Choroid plexus epithelial cell (primary cell): ENCODE measurements at regions not wholly inside any gene's neighbourhood (a gene's known extent, or its start where the extent isn't known, plus 50 kb on each side); places are given as distances from the start of the nearest gene placed in this dataset.

Experiments used
- DNase-seq: peaks from one replicate; pipeline ENCODE4 v3.0.0-alpha.2; 2010; ENCODE audit warnings: low read depth
- H3K4me3 ChIP-seq: 2 replicates; pipeline ENCODE4 v1.5.1; 2011; ENCODE audit warnings: low read depth, mild to moderate bottlenecking, control low read depth, low read length, moderate library complexity
- CTCF ChIP-seq: conservative IDR thresholded peaks from 2 replicates; pipeline ENCODE4 v1.5.1; 2011; ENCODE audit warnings: low read depth, mild to moderate bottlenecking, control low read depth, inconsistent platforms, low read length, moderate library complexity

- TF ChIP-seq CTCF, result no peak
- no peak overlapping the region for H3K4me3 ChIP-seq
- DNase-seq, result no peak
Observed at GRCh38 chr5:144102979-144103378, 67.5 kb downstream of the YIPF5 start.

GRCh38 chr5:144103611-144104485 is 66.6 kb downstream of the YIPF5 start:
- no peak for DNase-seq
- no peak for TF ChIP-seq CTCF
- H3K4me3 ChIP-seq, result no peak overlapping the region

DNA sequence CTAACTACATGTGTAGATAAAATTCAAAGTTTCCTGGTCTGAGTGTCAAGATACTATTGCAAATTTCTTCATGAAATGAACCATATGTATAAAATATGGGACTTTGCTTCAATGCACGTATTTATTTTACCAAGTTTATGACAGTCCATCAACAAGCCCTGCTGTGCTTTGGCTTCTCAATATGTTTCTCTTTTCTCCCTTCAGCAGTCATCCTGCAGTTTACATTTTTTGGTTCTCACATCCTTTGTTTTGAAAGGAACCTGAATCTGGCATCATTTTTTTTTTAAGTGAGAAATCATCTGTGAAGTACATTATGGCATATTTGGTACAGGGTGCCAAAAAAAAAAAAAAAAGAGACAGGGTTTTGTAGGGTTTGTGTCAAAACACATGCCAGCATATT is 65.1 kb downstream of the YIPF5 start:
- no peak for DNase-seq
- no peak overlapping the region for H3K4me3 ChIP-seq
- no peak for TF ChIP-seq CTCF

- no peak for TF ChIP-seq CTCF
- DNase-seq, result no peak
Observed at GRCh38 chr5:144108131-144108530, 62.3 kb downstream of the YIPF5 start.

More at GRCh38 chr5:144108131-144108530, 62.3 kb downstream of the YIPF5 start:
- no peak overlapping the region for H3K4me3 ChIP-seq
